ENCODE measurements at regions not wholly inside any gene's neighbourhood (a gene's known extent, or its start where the extent isn't known, plus 50 kb on each side); places are given as distances from the start of the nearest gene placed in this dataset.

GRCh38 chr6:44667668-44668390 lies 280.3 kb downstream of the CDC5L start:
- TF ChIP-seq CTCF (IDR thresholded peaks at IDR 0.05; ENCODE audit: borderline replicate concordance, extremely low read depth, low read length, poor library complexity, severe bottlenecking) (no peak), EZH2 (IDR thresholded peaks at IDR 0.05; ENCODE audit: borderline replicate concordance, low read depth, low read length, severe bottlenecking) (no peak)
